ENCODE measurements at regions not wholly inside any gene's neighbourhood (a gene's known extent, or its start where the extent isn't known, plus 50 kb on each side); places are given as distances from the start of the nearest gene placed in this dataset.

- no peak for DNase-seq
Observed at GRCh38 chr3:117874904-117875874, 1159.5 kb downstream of the IGSF11 start.

DNA sequence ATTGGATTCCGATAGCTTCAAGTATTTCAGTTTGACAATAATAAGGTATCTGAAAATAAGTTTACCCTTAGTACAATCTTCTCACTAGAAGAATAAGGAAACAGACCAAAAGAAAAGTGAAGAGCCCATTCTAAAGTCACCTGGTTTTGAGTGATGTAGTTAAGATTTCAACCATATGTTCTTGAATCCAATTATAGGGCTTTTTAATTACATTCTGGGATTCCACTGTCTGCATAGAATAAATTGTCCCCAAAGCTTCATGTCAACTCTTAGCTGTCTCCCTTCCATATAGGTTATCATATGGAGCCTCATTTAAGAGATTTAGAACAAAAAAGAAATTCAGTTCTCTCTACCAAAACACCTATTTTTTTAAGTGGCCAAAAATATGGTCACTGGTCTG is 1158.8 kb downstream of the IGSF11 start:
- no peak for DNase-seq

DNA sequence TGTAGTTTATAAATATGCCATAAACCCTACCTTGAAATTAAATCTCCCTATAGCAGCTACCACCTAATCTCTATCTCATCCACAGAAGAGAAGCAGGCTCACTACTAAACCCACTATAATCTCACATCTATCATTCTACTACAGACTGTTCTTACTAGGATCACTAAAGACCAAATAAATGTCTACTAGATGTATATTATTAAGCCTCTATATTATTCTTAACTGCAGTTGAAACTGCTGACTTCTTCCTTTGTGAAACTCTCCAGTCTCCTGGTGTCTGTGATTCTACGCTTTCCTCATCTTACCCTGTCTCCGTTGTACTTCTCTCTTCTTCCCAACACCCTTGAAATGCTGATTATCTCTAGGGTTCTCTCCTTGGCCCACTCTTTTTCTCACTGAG is 1154.0 kb downstream of the IGSF11 start:
- no peak for DNase-seq

- DNase-seq = no peak
Observed at GRCh38 chr3:117881210-117881609, 1153.4 kb downstream of the IGSF11 start.

GRCh38 chr3:117885011-117885441 is 1149.6 kb downstream of the IGSF11 start:
- no peak for DNase-seq

- DNase-seq = no peak
Observed at GRCh38 chr3:117886147-117886546, 1148.5 kb downstream of the IGSF11 start.

DNA sequence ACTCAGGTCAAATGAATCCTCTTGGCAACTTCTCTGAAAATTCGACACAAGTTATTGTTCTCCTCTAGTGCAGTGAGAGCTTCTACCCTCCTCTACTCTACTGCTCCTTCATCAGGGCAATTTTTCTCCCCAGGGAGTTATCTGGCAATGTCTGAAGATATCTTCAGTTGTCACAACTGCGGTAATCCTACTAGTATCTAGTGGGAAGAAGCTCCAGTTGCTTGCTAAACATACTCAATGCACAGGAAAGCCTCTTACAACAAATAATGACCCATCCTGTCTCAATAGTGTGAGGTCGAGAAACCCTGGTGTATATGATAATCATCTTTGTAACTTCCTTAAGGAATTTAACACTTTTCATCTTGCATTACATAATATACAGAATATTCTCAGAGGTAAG is 1147.6 kb downstream of the IGSF11 start:
- no peak for DNase-seq

DNA sequence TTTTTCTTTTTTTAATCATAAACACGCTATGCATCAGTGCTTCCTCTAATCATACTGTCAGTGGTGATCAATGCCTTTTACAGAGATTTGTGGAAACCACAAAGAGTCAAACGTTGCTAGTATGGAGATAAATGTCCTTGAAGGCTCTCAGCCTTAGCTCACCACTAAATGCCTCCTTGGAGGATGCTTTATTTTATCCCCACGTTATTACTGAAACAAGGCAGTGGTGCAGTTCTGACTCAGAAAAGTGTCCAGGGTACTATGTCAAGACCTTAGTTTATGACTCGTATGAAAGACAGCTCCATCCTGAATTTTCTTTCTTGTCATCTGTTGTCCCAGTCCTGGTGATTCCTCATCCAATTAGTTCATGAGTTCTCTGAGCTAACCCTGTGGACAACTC is 1146.7 kb downstream of the IGSF11 start:
- no peak for DNase-seq

DNA sequence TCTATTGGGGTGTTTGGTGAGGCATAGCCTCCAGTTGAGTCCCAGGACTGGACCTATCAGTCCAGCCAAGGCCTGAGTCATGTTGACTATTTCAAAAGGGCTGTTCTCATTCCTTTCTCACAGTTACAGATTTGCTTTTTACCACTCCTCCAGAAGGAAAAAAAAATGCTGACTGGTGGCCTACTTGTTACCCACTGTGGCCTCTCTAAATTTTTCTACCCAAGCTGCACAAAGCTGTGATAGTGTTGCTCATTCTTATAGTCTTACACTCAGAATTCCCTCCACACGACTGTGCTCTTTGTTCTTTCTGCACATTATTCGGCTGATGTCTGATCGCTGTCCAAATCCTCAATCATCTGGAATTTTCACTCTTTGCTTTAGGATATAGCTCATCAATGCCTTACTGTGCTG is 1142.2 kb downstream of the IGSF11 start:
- DNase-seq = no peak

GRCh38 chr3:117893001-117893400 is 1141.6 kb downstream of the IGSF11 start:
- no peak for DNase-seq

- DNase-seq = no peak
Observed at GRCh38 chr3:117893638-117894037, 1141.0 kb downstream of the IGSF11 start.

DNA sequence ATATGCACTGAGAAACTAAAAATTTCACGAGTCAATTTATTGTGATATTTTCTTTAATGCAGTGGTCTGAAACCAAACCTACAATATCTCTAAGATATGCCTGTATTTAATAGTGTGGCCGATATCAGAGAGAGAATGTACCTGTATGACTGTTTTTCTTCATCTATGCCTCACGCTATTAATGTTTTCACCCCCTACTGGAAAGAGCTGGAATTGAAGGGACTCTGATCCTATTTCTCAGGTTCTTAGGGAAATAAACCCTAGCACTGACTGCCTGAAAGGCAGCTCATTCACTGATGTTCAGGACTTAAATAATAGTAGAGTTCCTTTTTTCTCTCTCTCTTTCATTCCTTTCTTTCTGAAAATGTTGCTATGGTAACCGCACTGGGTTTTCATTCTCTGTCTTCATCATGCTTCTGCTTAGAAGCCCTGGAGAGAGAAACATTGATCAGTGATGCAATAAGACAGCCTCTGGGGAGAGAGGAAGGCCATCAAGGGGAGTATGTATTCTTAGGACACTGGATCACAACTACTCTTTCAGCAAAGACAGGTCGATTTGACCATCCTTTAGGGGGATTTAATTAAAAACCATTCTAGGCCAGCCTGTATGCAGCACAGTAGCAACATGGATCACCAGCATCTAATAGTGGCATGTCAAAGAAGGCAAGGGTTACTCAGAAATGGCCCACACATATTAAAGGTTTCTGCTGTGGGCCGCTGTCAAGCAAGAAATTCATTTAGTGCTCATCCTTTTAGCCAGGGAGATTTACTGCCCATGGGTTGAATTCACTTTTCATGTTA is 1135.7 kb downstream of the IGSF11 start:
- no peak for DNase-seq

DNA sequence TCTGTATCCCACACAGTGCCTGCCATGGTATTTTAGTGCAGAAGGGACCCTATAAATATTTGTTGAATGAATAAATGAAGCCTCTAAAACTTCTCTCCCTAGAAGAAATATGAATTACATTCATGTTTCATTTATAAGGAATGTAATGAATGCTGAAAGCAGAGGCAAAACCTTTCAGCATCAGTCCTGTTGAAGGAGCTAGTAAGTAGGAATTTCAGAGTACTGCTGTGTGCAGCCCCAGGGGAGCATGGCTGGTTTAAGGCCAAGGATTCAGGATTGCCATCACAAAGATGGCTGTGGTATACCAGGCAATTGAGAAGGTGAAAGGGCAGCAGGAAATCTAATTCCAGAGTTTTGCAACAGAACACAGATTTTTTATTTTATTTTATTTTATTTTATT is 1131.4 kb downstream of the IGSF11 start:
- DNase-seq = no peak

DNA sequence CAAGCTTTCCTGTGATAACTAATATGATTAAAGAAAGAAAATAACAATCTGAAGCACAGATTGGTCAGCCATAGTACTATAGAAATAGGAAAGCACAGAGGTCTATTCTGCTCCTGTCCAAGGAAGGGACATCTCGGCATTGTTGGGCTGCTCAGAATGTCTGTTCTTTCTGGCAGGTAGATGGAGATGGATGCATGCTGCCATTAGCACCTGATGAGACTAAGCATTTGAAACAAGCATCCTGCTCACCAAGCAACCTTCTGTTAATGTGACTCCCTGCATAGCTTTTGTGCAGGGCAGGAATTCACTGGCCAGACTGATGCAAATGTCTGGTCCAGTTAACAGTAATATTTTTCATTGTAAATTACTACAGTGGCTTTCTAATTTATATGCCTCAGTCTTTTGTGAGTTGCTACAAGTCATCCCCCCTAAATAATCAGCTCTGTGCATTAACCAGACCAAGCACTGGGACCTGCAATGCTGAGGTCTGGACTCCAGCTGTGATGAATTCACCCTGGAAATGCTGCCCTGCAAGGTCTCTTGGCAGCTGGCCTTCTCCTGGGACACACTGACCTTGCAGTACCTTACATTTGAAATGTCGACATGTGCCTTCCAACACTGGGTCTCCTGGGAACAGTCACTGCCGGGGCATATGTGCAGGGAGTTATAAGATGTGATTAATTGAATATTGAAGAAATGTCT is 1123.7 kb downstream of the IGSF11 start:
- no peak for DNase-seq

GRCh38 chr3:117912352-117912751 is 1122.3 kb downstream of the IGSF11 start:
- no peak for DNase-seq

DNA sequence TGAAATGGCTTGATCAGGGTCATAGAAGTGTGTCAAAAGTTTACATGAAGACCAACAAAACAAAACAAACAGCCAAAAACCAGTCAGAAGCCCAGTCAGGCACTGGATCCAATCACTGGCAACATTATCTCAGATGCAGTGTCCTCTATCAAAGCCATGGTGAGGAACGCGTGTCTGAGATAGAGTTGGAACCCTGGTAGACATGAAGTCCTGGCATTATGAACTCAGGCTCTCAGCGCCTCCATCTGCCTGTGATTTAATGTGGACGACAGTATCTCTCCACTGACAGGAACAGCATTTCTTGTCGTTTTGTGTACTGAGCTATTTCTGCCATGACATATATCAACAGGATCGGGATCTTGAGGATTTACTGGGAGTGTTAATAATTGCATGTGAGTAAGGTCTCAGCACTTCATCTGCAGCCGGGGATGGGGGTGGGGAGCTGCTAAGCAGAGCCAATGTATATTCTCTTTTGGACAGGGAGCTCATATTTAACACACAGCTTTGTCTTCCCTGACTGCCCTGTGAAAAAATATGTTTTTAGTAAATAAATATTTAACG is 1120.0 kb downstream of the IGSF11 start:
- DNase-seq = no peak

DNA sequence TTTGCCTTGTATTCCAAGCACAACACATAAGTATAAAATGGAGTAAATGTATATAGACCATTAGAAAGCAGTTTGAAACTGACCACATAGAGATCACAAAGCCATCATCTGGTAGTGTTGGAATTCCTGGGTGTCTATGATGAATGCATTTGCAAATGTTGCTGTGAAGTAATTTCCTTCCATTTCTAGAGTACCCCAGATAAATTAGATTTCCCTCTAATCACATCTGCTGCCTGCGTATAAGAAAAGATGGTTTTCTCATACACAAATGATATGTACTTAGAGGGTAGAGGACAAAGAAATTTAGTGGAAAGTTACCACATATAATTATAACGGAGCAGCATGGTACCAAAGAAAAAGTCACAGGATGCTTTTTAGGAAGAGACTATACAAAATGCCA is 1117.8 kb downstream of the IGSF11 start:
- no peak for DNase-seq

- no peak for DNase-seq
Observed at GRCh38 chr3:117919621-117920020, 1115.0 kb downstream of the IGSF11 start.

DNA sequence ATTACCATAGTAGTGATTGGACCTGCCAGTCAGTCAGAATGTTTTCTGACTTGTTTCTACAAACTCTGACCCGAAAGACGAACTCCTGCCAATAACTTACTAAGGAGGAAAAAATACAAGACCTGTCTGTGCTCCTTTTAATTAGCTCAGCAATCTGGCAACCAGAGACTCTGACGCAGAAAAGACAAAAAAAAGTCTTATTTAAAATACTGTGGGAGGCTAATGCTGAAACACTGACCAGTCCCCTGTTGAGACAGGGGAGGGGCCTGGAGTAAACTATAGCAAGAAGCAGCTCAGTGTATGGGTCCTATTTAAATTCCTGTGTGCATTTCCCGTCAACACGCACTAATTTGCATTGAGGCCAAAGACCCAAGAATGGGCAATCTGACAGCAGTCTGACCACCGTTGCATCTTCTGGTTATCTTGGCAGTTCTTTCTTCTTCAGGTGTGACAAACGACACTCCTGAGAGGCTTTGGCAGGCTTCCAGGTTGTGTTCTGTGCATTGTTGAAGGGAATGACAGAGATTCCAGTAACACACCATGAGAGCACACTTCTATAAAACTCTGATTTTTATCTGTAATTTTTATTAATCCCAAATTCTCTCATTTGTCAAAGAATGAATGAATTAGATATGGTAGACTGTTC is 1114.3 kb downstream of the IGSF11 start:
- DNase-seq = no peak

DNA sequence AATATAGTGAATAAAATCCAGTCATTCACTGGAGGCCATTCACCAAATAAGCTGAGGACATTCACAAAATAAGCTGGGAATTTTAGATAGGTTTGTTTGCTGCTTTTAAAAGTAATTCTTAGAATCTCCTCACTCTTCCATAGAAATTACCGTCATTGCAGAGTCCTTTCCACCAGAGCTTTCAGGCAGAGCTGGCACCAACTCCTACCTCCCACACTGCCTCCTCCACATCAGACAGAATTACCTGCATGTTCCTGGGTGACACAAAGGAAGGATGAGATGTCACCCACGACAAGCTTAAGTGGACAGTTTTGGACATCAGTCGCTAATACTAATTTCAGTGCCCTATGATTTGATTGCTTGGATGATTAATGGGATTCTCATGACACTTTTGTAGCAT is 1113.2 kb downstream of the IGSF11 start:
- no peak for DNase-seq

- no peak for DNase-seq
Observed at GRCh38 chr3:117922039-117922438, 1112.6 kb downstream of the IGSF11 start.

GRCh38 chr3:117926819-117927218 is 1107.8 kb downstream of the IGSF11 start:
- no peak for DNase-seq
